ENCODE measurements at regions not wholly inside any gene's neighbourhood (a gene's known extent, or its start where the extent isn't known, plus 50 kb on each side); places are given as distances from the start of the nearest gene placed in this dataset.

DNA sequence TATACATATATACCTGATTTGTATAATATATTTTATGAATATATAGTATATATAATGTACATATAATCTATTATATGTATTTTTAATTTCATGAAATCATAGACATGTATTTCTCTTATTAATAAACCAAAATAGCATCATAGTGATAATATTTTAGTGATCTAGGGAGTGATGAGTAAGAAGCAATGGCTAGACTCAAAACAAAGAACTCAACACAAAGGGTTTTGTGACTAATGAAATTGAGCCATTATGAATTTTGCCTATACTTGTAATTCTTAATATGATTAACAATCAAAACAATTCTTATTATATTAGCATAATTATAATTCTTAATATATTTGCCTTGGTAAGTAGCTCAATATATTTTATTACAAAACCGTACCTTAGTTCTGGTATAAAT is 1614.1 kb upstream of the TMEFF2 start:
- ATAC-seq (no peak), DNase-seq (ENCODE audit: low read depth in 1 of 2, low spot score in 1 of 2) (no peak), FAIRE-seq (no peak)
- Histone ChIP-seq H3K27ac (no peak overlapping the region), H3K4me3 (no peak overlapping the region), H3K9me3 (no peaks in the 10 kb centered on the region), H3K4me2 (no peak overlapping the region), H3K4me1 (no peaks in the 10 kb centered on the region)
- POLR2A ChIA-PET: no interaction called here
- TF ChIP-seq KDM1A (IDR thresholded peaks at IDR 0.05; ENCODE audit: low read depth) (no peak), MAFK (IDR thresholded peaks at IDR 0.05; ENCODE audit: partially characterized antibody) (no peak), JUNB (IDR thresholded peaks at IDR 0.05) (no peak)
- TF ChIP-seq, protein P1, sequence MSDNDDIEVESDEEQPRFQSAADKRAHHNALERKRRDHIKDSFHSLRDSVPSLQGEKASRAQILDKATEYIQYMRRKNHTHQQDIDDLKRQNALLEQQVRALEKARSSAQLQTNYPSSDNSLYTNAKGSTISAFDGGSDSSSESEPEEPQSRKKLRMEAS (IDR thresholded peaks at IDR 0.05): no peak
- CTCF ChIA-PET: no interaction called here
- 87% methylated on average over 1 of the region's 1 CpG for WGBS (ENCODE audit: missing lambda C conversion rate)

GRCh38 chr2:193806088-193806774 is 1611.5 kb upstream of the TMEFF2 start:
- ChIA-PET POLR2A (no interaction called here), CTCF (interaction anchor here (0.7 kb wide), 1 partner anchor 260 kb away, joined by 3 read pairs; no protein-coding TSS in a partner anchor)
- WGBS (ENCODE audit: missing lambda C conversion rate): 64% methylated on average over 6 of the region's 6 CpGs
- DNase-seq (ENCODE audit: low read depth in 1 of 2, low spot score in 1 of 2): no peak
- no peak overlapping the region for H3K4me2 ChIP-seq
- no peak overlapping the region for H3K4me3 ChIP-seq
- no peaks in the 10 kb centered on the region for H3K9me3 ChIP-seq
- no peak for ATAC-seq
- TF ChIP-seq, protein P2, sequence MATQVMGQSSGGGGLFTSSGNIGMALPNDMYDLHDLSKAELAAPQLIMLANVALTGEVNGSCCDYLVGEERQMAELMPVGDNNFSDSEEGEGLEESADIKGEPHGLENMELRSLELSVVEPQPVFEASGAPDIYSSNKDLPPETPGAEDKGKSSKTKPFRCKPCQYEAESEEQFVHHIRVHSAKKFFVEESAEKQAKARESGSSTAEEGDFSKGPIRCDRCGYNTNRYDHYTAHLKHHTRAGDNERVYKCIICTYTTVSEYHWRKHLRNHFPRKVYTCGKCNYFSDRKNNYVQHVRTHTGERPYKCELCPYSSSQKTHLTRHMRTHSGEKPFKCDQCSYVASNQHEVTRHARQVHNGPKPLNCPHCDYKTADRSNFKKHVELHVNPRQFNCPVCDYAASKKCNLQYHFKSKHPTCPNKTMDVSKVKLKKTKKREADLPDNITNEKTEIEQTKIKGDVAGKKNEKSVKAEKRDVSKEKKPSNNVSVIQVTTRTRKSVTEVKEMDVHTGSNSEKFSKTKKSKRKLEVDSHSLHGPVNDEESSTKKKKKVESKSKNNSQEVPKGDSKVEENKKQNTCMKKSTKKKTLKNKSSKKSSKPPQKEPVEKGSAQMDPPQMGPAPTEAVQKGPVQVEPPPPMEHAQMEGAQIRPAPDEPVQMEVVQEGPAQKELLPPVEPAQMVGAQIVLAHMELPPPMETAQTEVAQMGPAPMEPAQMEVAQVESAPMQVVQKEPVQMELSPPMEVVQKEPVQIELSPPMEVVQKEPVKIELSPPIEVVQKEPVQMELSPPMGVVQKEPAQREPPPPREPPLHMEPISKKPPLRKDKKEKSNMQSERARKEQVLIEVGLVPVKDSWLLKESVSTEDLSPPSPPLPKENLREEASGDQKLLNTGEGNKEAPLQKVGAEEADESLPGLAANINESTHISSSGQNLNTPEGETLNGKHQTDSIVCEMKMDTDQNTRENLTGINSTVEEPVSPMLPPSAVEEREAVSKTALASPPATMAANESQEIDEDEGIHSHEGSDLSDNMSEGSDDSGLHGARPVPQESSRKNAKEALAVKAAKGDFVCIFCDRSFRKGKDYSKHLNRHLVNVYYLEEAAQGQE (IDR thresholded peaks at IDR 0.05): no peak
- no peak for TF ChIP-seq EP300 (IDR thresholded peaks at IDR 0.05)
- TF ChIP-seq HES2 (IDR thresholded peaks at IDR 0.05): no peak
- no peak for TF ChIP-seq SREBF2 (IDR thresholded peaks at IDR 0.05)
- no peak for TF ChIP-seq GATA3 (IDR thresholded peaks at IDR 0.05; ENCODE audit: borderline replicate concordance)
- TF ChIP-seq CEBPB (IDR thresholded peaks at IDR 0.05): no peak
- TF ChIP-seq CBX8 (IDR thresholded peaks at IDR 0.05): no peak
- TF ChIP-seq CHD4 (IDR thresholded peaks at IDR 0.05; ENCODE audit: borderline replicate concordance): no peak
- TF ChIP-seq FOXS1 (CRISPR knock-in tag; IDR thresholded peaks at IDR 0.05): no peak
- no peak for TF ChIP-seq NR3C1 (IDR thresholded peaks at IDR 0.05)
- TF ChIP-seq NPAS2 (CRISPR knock-in tag; IDR thresholded peaks at IDR 0.05; ENCODE audit: borderline replicate concordance): no peak
- no peak for TF ChIP-seq RFX5 (IDR thresholded peaks at IDR 0.05)
- TF ChIP-seq, protein P3, sequence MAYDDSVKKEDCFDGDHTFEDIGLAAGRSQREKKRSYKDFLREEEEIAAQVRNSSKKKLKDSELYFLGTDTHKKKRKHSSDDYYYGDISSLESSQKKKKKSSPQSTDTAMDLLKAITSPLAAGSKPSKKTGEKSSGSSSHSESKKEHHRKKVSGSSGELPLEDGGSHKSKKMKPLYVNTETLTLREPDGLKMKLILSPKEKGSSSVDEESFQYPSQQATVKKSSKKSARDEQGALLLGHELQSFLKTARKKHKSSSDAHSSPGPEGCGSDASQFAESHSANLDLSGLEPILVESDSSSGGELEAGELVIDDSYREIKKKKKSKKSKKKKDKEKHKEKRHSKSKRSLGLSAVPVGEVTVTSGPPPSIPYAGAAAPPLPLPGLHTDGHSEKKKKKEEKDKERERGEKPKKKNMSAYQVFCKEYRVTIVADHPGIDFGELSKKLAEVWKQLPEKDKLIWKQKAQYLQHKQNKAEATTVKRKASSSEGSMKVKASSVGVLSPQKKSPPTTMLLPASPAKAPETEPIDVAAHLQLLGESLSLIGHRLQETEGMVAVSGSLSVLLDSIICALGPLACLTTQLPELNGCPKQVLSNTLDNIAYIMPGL (CRISPR knock-in tag; IDR thresholded peaks at IDR 0.05; ENCODE audit: borderline replicate concordance): no peak
- TF ChIP-seq POLR2A (IDR thresholded peaks at IDR 0.05; ENCODE audit: low read length): no peak
- TF ChIP-seq, protein P4, sequence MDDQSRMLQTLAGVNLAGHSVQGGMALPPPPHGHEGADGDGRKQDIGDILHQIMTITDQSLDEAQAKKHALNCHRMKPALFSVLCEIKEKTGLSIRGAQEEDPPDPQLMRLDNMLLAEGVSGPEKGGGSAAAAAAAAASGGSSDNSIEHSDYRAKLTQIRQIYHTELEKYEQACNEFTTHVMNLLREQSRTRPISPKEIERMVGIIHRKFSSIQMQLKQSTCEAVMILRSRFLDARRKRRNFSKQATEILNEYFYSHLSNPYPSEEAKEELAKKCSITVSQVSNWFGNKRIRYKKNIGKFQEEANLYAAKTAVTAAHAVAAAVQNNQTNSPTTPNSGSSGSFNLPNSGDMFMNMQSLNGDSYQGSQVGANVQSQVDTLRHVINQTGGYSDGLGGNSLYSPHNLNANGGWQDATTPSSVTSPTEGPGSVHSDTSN (IDR thresholded peaks at IDR 0.05): no peak
- TF ChIP-seq BHLHE40 (IDR thresholded peaks at IDR 0.05; ENCODE audit: low read depth, low read length): no peak
- TF ChIP-seq JUNB (IDR thresholded peaks at IDR 0.05): no peak
- no peak for TF ChIP-seq ZNF302 (CRISPR knock-in tag; IDR thresholded peaks at IDR 0.05)
- FAIRE-seq: no peak
- H3K4me1 ChIP-seq: no peaks in the 10 kb centered on the region
- no peak overlapping the region for H3K27ac ChIP-seq
